WTC11 (cell line): ENCODE measurements at regions not wholly inside any gene's neighbourhood (a gene's known extent, or its start where the extent isn't known, plus 50 kb on each side); places are given as distances from the start of the nearest gene placed in this dataset.

Experiments
- ATAC-seq: fragments of 200-7000 bp; cut with Tn5 transposase; 2 replicates; pipeline ENCODE4 v1.10.0; 2021; ENCODE audit warnings: mild to moderate bottlenecking, moderate library complexity
- CTCF ChIA-PET: fragments of 300-600 bp; sonication (Branson Sonifier 250); formaldehyde crosslinking; loops from one replicate; lab custom pipeline; 2021; ENCODE audit warnings: antibody characterized with exemption; lab: Charles Lee
- POLR2A ChIA-PET: fragments of 350-600 bp; sonication (Branson Sonifier 250); formaldehyde crosslinking; loops from one replicate; lab custom pipeline; 2021; ENCODE audit warnings: antibody characterized with exemption; lab: Charles Lee
- DNase-seq: peaks from one replicate; pipeline ENCODE4 v3.0.0; 2021; ENCODE audit warnings: low spot score
- H3K27ac Mint-ChIP-seq: 2 replicates; pipeline ENCODE4 v1.8.0; 2021; ENCODE audit warnings: mixed read lengths
- H3K27me3 Mint-ChIP-seq: 2 replicates; pipeline ENCODE4 v1.8.0; 2021; ENCODE audit warnings: low read depth, mild to moderate bottlenecking, moderate library complexity, mixed read lengths
- H3K36me3 Mint-ChIP-seq: 2 replicates; pipeline ENCODE4 v1.8.0; 2021; ENCODE audit warnings: mixed read lengths
- H3K4me1 Mint-ChIP-seq: 2 replicates; pipeline ENCODE4 v1.8.0; 2022; ENCODE audit warnings: mixed read lengths
- H3K4me3 Mint-ChIP-seq: 2 replicates; pipeline ENCODE4 v1.8.0; 2021; ENCODE audit warnings: mild to moderate bottlenecking, moderate library complexity, mixed read lengths
- H3K9me3 Mint-ChIP-seq: 2 replicates; pipeline ENCODE4 v1.8.0; 2021; ENCODE audit warnings: mixed read lengths
- CBFB ChIP-seq: sonication (generic); formaldehyde crosslinking; IDR thresholded peaks from 2 replicates; pipeline ENCODE4 v1.8.1; 2022; ENCODE audit warnings: mild to moderate bottlenecking, low read depth, missing genetic modification reagents
- CREB1 ChIP-seq: sonication (generic); formaldehyde crosslinking; IDR thresholded peaks from 2 replicates; pipeline ENCODE4 v1.8.0; 2023; ENCODE audit warnings: mild to moderate bottlenecking, missing genetic modification reagents
- CREM ChIP-seq: sonication (generic); formaldehyde crosslinking; IDR thresholded peaks from 2 replicates; pipeline ENCODE4 v1.8.1; 2022; ENCODE audit warnings: mild to moderate bottlenecking, missing genetic modification reagents, moderate library complexity
- CTCF ChIP-seq: fragments of 200-600 bp; IDR thresholded peaks from 2 replicates; pipeline ENCODE4 v1.8.0; 2022; ENCODE audit warnings: antibody characterized with exemption
- ELF4 ChIP-seq: sonication (generic); formaldehyde crosslinking; IDR thresholded peaks from 2 replicates; pipeline ENCODE4 v1.8.1; 2022; ENCODE audit warnings: low read depth, mild to moderate bottlenecking, moderate library complexity, missing genetic modification reagents
- FOXP4 ChIP-seq: sonication (generic); formaldehyde crosslinking; IDR thresholded peaks from 2 replicates; pipeline ENCODE4 v1.8.0; 2022; ENCODE audit warnings: mild to moderate bottlenecking, missing genetic modification reagents
- GABPB1 ChIP-seq: sonication (generic); formaldehyde crosslinking; IDR thresholded peaks from 2 replicates; pipeline ENCODE4 v1.8.1; 2023; ENCODE audit warnings: mild to moderate bottlenecking, missing genetic modification reagents
- HMGA2 ChIP-seq: fragments of 250-450 bp; sonication (Bioruptor Pico); IDR thresholded peaks from 2 replicates; pipeline ENCODE4 v1.4.0; 2021; ENCODE audit warnings: mild to moderate bottlenecking, moderate library complexity
- JAZF1 ChIP-seq: fragments of 250-450 bp; sonication (Bioruptor Pico); IDR thresholded peaks from 2 replicates; pipeline ENCODE4 v1.9.0; 2021; ENCODE audit warnings: moderate library complexity, mild to moderate bottlenecking, inconsistent platforms
- JUN ChIP-seq: sonication (generic); formaldehyde crosslinking; IDR thresholded peaks from 2 replicates; pipeline ENCODE4 v1.8.0; 2023; ENCODE audit warnings: mild to moderate bottlenecking, missing genetic modification reagents
- MXD4 ChIP-seq: fragments of 250-450 bp; sonication (Bioruptor Pico); IDR thresholded peaks from 2 replicates; pipeline ENCODE4 v1.8.0; 2021; ENCODE audit warnings: mild to moderate bottlenecking, moderate library complexity, borderline replicate concordance
- NR1H2 ChIP-seq: sonication (generic); formaldehyde crosslinking; IDR thresholded peaks from 2 replicates; pipeline ENCODE4 v1.9.0; 2021; ENCODE audit warnings: mild to moderate bottlenecking, moderate library complexity, missing genetic modification reagents
- OVOL2 ChIP-seq: fragments of 250-450 bp; sonication (Bioruptor Pico); IDR thresholded peaks from 2 replicates; pipeline ENCODE4 v1.9.0; 2021; ENCODE audit warnings: mild to moderate bottlenecking, borderline replicate concordance
- RORB ChIP-seq: fragments of 250-450 bp; sonication (Bioruptor Pico); IDR thresholded peaks from 2 replicates; pipeline ENCODE4 v1.9.0; 2021; ENCODE audit warnings: mild to moderate bottlenecking
- SP1 ChIP-seq: sonication (generic); formaldehyde crosslinking; conservative IDR thresholded peaks from 2 replicates; pipeline ENCODE4 v1.8.1; 2022; ENCODE audit warnings: missing genetic modification reagents
- STAT6 ChIP-seq: sonication (generic); formaldehyde crosslinking; conservative IDR thresholded peaks from 2 replicates; pipeline ENCODE4 v1.8.1; 2023; ENCODE audit warnings: mild to moderate bottlenecking, low read depth, missing genetic modification reagents, moderate library complexity
- ZBTB21 ChIP-seq: sonication (generic); formaldehyde crosslinking; IDR thresholded peaks from 2 replicates; pipeline ENCODE4 v1.8.1; 2023; ENCODE audit warnings: mild to moderate bottlenecking, missing genetic modification reagents, borderline replicate concordance
- ZBTB43 ChIP-seq: sonication (generic); formaldehyde crosslinking; IDR thresholded peaks from 2 replicates; pipeline ENCODE4 v1.8.1; 2023; ENCODE audit warnings: mild to moderate bottlenecking, missing genetic modification reagents
- ZMAT4 ChIP-seq: fragments of 250-450 bp; sonication (Bioruptor Pico); IDR thresholded peaks from 2 replicates; pipeline ENCODE4 v1.9.0; 2021; ENCODE audit warnings: mild to moderate bottlenecking
- ZNF138 ChIP-seq: sonication (generic); formaldehyde crosslinking; conservative IDR thresholded peaks from 2 replicates; pipeline ENCODE4 v1.8.1; 2022; ENCODE audit warnings: mild to moderate bottlenecking, moderate library complexity, missing genetic modification reagents
- ZNF219 ChIP-seq: sonication (generic); formaldehyde crosslinking; IDR thresholded peaks from 2 replicates; pipeline ENCODE4 v1.8.0; 2023; ENCODE audit warnings: missing genetic modification reagents, mild to moderate bottlenecking, borderline replicate concordance
- ZNF317 ChIP-seq: sonication (generic); formaldehyde crosslinking; IDR thresholded peaks from 2 replicates; pipeline ENCODE4 v1.8.1; 2023; ENCODE audit warnings: low read depth, mild to moderate bottlenecking, moderate library complexity, missing genetic modification reagents, borderline replicate concordance
- ZNF416 ChIP-seq: fragments of 250-450 bp; sonication (Bioruptor Pico); IDR thresholded peaks from 2 replicates; pipeline ENCODE4 v1.9.0; 2021; ENCODE audit warnings: mild to moderate bottlenecking, inconsistent platforms
- TF ChIP-seq, protein P1 (sequence below): sonication (generic); formaldehyde crosslinking; conservative IDR thresholded peaks from 2 replicates; pipeline ENCODE4 v1.8.1; 2022; ENCODE audit warnings: mild to moderate bottlenecking, missing genetic modification reagents
- TF ChIP-seq, protein P2 (sequence below): sonication (generic); formaldehyde crosslinking; IDR thresholded peaks from 2 replicates; pipeline ENCODE4 v1.8.1; 2023; ENCODE audit warnings: mild to moderate bottlenecking, missing genetic modification reagents, moderate library complexity
- TF ChIP-seq, protein P3 (sequence below): sonication (generic); formaldehyde crosslinking; IDR thresholded peaks from 2 replicates; pipeline ENCODE4 v1.8.1; 2022; ENCODE audit warnings: mild to moderate bottlenecking, missing genetic modification reagents, moderate library complexity, borderline replicate concordance
- TF ChIP-seq, protein P4 (sequence below): fragments of 250-450 bp; sonication (Bioruptor Pico); IDR thresholded peaks from 2 replicates; pipeline ENCODE4 v1.9.0; 2021; ENCODE audit warnings: moderate library complexity, mild to moderate bottlenecking, inconsistent platforms, borderline replicate concordance

DNA sequence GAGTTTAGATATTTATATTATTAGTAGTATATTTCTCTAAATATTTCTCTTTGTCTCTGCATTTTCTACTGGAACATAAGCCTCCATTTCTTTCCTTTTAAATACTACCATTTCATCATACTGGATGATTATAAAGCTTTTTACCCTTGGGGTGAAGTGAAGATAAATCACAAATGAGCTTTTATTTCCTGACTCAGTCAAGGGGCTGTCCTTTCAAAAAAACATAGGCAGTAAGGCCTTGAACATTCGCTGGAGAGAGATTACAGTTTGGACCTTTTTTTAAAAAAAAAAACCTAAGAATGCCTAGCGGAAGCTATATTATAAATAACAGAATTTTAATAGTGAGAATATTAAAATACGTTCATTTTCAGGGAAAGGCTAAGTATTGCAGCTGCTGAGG is 268.8 kb upstream of the PCDH9 start:
- H3K27ac Mint-ChIP-seq, result no peak overlapping the region
- POLR2A ChIA-PET, result no interaction called here
- DNase-seq (no peak), ATAC-seq (no peak)
- H3K27me3 Mint-ChIP-seq, result no peaks in the 10 kb centered on the region
- peaks cover 9% of the 10 kb centered on the region for H3K4me1 Mint-ChIP-seq
- H3K9me3 Mint-ChIP-seq, result no peaks in the 10 kb centered on the region
- H3K36me3 Mint-ChIP-seq, result no peaks in the 10 kb centered on the region
- TF ChIP-seq HMGA2 (CRISPR knock-in tag) (no peak), JUN (CRISPR knock-in tag) (no peak), ELF4 (no peak), STAT6 (CRISPR knock-in tag) (no peak), ZBTB21 (CRISPR knock-in tag) (no peak), ZNF219 (no peak), GABPB1 (no peak), CBFB (CRISPR knock-in tag) (no peak), FOXP4 (CRISPR knock-in tag) (no peak), OVOL2 (no peak), ZBTB43 (CRISPR knock-in tag) (no peak), SP1 (CRISPR knock-in tag) (no peak), ZNF416 (CRISPR knock-in tag) (no peak), ZNF317 (CRISPR knock-in tag) (no peak), CREM (CRISPR knock-in tag) (no peak)
- TF ChIP-seq, protein P1, sequence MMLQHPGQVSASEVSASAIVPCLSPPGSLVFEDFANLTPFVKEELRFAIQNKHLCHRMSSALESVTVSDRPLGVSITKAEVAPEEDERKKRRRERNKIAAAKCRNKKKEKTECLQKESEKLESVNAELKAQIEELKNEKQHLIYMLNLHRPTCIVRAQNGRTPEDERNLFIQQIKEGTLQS, result no peak
- TF ChIP-seq, protein P2, sequence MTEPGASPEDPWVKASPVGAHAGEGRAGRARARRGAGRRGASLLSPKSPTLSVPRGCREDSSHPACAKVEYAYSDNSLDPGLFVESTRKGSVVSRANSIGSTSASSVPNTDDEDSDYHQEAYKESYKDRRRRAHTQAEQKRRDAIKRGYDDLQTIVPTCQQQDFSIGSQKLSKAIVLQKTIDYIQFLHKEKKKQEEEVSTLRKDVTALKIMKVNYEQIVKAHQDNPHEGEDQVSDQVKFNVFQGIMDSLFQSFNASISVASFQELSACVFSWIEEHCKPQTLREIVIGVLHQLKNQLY (CRISPR knock-in tag), result no peak
- no peak overlapping the region for H3K4me3 Mint-ChIP-seq
- CTCF ChIA-PET, result no interaction called here

- Mint-ChIP-seq H3K4me1 (peaks cover 9% of the 10 kb centered on the region), H3K36me3 (no peaks in the 10 kb centered on the region), H3K9me3 (no peaks in the 10 kb centered on the region), H3K4me3 (no peak overlapping the region), H3K27ac (no peak overlapping the region), H3K27me3 (no peaks in the 10 kb centered on the region)
- CTCF ChIA-PET, result no interaction called here
- no peak for DNase-seq
- no peak for ATAC-seq
- POLR2A ChIA-PET, result no interaction called here
- TF ChIP-seq SP1 (CRISPR knock-in tag) (no peak), NR1H2 (no peak), MXD4 (no peak), ZNF138 (no peak), ZMAT4 (no peak), JAZF1 (no peak), CREB1 (no peak), RORB (CRISPR knock-in tag) (no peak), CREM (CRISPR knock-in tag) (no peak), CTCF (no peak)
- TF ChIP-seq, protein P3, sequence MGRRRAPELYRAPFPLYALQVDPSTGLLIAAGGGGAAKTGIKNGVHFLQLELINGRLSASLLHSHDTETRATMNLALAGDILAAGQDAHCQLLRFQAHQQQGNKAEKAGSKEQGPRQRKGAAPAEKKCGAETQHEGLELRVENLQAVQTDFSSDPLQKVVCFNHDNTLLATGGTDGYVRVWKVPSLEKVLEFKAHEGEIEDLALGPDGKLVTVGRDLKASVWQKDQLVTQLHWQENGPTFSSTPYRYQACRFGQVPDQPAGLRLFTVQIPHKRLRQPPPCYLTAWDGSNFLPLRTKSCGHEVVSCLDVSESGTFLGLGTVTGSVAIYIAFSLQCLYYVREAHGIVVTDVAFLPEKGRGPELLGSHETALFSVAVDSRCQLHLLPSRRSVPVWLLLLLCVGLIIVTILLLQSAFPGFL, result no peak
- TF ChIP-seq, protein P4, sequence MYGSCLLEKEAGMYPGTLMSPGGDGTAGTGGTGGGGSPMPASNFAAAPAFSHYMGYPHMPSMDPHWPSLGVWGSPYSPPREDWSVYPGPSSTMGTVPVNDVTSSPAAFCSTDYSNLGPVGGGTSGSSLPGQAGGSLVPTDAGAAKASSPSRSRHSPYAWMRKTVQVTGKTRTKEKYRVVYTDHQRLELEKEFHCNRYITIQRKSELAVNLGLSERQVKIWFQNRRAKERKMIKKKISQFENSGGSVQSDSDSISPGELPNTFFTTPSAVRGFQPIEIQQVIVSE (CRISPR knock-in tag), result no peak
Observed at GRCh38 chr13:67493835-67494234, 263.7 kb upstream of the PCDH9 start.
